Mesothelial cell of epicardium (in vitro differentiated cells): ENCODE measurements at regions not wholly inside any gene's neighbourhood (a gene's known extent, or its start where the extent isn't known, plus 50 kb on each side); places are given as distances from the start of the nearest gene placed in this dataset.
A peak's percentile ranks its signal among the peaks of the same experiment; 100 is the strongest.

Experiments
- DNase-seq, 2 experiments: peaks; one replicate each; pipeline ENCODE4 v3.0.0; 2021; ENCODE audit warnings: low spot score in 2 of 2; ENCODE audit not compliant: unreplicated experiment in 2 of 2
- H3K27ac Mint-ChIP-seq: 2 replicates; pipeline ENCODE4 v1.8.0; 2021; ENCODE audit warnings: mixed read lengths
- H3K27me3 Mint-ChIP-seq: 2 replicates; pipeline ENCODE4 v1.8.0; 2021; ENCODE audit warnings: low read depth, mixed read lengths
- H3K36me3 Mint-ChIP-seq: 2 replicates; pipeline ENCODE4 v1.8.0; 2021; ENCODE audit warnings: mixed read lengths
- H3K4me1 Mint-ChIP-seq: 2 replicates; pipeline ENCODE4 v1.8.0; 2021; ENCODE audit warnings: mixed read lengths
- H3K4me3 Mint-ChIP-seq: 2 replicates; pipeline ENCODE4 v1.8.0; 2021; ENCODE audit warnings: mild to moderate bottlenecking, moderate library complexity, mixed read lengths
- H3K9me3 Mint-ChIP-seq: 2 replicates; pipeline ENCODE4 v1.8.0; 2021; ENCODE audit warnings: mixed read lengths
- TF ChIP-seq, protein P1 (sequence below): fragments of 200-600 bp; sonication (generic); IDR thresholded peaks from one replicate; pipeline ENCODE4 v1.5.0; 2021; ENCODE audit warnings: antibody characterized with exemption; ENCODE audit not compliant: unreplicated experiment

DNA sequence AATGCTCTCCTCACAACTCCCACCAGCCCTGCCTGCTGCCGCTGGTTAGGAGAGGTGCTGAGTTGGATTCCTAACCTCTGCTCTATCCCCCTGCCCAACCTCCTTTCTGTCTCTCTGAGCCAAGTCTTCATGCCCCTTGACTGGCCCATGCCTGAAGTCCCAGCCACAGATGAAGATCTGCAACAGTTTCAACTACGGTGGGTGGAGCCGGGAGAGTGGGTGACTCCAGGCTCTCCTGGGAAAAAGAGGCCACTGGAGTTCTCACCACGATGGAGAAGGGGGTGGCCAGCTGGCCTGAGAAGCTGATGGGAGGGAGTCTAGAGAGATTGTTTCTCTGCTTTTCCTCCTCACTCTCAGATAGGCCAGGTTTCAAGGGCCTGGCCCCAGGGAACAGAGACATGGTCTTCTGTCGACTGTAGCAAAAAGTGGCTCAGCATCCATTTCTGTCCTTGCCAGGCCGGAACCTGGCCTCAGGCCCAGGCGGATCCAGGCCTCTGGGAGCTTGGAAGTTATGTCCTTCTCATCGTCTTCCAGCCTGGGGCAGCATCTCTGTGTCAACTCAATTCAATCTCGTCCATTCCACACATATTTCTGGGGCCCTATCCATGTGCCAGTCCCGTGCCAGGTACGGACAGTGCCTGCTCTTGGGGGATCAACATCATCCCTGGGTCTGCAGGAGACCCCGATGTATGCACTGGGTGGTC lies 75.3 kb downstream of the INHBB start:
- Mint-ChIP-seq H3K27me3 (peaks cover 76% of the 10 kb centered on the region), H3K4me1 (no peaks in the 10 kb centered on the region), H3K4me3 (no peak overlapping the region), H3K9me3 (no peaks in the 10 kb centered on the region), H3K36me3 (no peaks in the 10 kb centered on the region), H3K27ac (no peak overlapping the region)
- DNase-seq = peak in 1 of 2 experiments; percentile 20
- TF ChIP-seq, protein P1, sequence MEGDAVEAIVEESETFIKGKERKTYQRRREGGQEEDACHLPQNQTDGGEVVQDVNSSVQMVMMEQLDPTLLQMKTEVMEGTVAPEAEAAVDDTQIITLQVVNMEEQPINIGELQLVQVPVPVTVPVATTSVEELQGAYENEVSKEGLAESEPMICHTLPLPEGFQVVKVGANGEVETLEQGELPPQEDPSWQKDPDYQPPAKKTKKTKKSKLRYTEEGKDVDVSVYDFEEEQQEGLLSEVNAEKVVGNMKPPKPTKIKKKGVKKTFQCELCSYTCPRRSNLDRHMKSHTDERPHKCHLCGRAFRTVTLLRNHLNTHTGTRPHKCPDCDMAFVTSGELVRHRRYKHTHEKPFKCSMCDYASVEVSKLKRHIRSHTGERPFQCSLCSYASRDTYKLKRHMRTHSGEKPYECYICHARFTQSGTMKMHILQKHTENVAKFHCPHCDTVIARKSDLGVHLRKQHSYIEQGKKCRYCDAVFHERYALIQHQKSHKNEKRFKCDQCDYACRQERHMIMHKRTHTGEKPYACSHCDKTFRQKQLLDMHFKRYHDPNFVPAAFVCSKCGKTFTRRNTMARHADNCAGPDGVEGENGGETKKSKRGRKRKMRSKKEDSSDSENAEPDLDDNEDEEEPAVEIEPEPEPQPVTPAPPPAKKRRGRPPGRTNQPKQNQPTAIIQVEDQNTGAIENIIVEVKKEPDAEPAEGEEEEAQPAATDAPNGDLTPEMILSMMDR = no peak

DNA sequence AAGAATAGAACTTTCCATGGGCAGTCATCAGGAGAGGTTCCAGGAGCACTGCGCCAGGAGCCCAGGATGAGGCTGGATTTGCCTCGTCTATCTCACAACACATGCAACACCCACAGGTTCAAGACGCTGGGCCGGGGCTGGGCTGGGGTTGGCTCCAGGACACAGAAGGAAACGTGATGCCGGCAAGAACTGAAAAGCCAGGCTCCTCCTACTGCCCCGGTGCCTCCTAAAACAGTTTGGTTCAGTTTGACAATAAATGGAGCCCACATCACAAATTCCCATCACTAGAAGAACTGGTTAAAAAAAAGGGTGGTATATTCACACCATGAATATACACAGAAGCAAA lies 75.9 kb downstream of the INHBB start:
- DNase-seq = peak in 1 of 2 experiments; percentile 34

DNA sequence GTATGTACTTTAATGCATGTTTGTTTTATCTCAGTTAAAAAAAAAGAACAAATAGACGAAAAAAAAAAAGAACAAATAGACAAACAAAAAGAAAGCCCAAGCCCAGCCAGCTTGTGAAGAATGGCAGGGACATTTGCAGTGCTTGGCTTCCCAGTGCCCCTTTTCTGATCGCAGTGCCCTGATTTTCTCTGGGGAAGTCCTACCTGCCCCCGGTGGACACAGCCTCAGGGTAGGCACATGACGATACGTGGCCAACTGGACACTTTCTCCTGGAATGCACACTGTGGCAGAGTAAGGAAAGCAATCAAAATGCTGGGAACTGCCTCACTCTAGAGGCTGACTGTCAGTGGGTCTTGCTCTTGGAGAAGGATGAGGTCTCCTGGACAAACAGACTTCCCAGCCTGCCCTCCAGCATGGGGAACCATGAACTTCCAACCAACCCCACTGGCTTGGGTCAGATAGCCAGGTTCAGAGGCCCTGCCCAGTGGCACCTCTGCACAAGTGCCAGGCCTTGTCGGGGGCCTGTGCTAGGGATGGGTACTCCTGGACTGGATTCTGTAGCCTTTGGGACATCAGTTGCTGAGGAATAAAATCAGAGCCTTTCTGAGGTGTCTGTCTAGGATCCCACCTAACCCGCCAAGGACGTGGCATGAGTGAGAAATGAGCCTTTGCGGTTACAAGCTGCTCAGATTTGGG lies 76.7 kb downstream of the INHBB start:
- H3K27me3 Mint-ChIP-seq = peaks cover 87% of the 10 kb centered on the region
- no peaks in the 10 kb centered on the region for H3K36me3 Mint-ChIP-seq
- no peaks in the 10 kb centered on the region for H3K4me1 Mint-ChIP-seq
- DNase-seq = peak in 1 of 2 experiments; percentile 32
- TF ChIP-seq, protein P1 = no peak
- H3K4me3 Mint-ChIP-seq = no peak overlapping the region
- H3K9me3 Mint-ChIP-seq = no peaks in the 10 kb centered on the region
- H3K27ac Mint-ChIP-seq = no peak overlapping the region

More for the DNA sequence above, 75.9 kb downstream of the INHBB start:
- H3K4me1 Mint-ChIP-seq = no peaks in the 10 kb centered on the region
- H3K36me3 Mint-ChIP-seq = no peaks in the 10 kb centered on the region
- peaks cover 82% of the 10 kb centered on the region for H3K27me3 Mint-ChIP-seq
- TF ChIP-seq, protein P1 = no peak
- no peaks in the 10 kb centered on the region for H3K9me3 Mint-ChIP-seq
- no peak overlapping the region for H3K4me3 Mint-ChIP-seq
- no peak overlapping the region for H3K27ac Mint-ChIP-seq

DNA sequence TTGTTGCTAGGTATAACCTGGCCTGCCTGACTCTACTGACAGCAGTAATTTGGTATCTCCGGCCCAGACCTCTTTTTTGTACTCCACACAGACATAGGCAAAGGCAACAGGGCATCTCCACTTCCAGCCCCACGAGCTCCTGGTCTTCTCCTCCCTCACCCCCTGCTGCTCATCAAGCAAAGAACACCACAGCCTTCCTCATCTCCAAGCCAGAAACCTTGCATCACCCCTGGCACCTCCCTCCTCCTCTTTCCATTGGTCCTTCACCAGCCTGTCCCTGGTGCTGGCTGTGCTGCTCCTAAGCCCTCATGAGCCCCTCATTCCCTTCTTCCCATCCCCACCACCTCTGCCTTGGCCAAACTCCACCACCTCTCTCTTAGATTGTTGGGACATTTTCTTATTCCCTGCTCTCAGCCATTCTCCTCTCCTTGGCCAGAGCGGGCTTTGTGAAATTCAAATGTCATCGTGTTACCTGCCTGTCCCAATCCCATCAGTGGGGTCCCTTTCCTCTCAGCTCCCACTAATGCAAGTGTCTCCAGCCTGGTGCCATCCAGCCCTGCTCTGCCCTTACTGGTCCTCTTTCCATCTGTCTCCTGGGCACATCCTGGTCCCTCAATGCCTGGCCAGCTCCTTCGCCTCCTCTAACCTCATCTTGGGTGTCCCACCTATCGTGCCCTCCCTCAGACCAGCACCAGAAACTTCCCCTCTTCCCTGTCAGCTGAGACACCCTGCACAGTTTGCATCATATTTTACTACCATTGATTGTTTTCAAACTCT lies 77.4 kb downstream of the INHBB start:
- Mint-ChIP-seq H3K4me3 (no peak overlapping the region), H3K9me3 (no peaks in the 10 kb centered on the region), H3K27me3 (peaks cover 86% of the 10 kb centered on the region), H3K36me3 (no peaks in the 10 kb centered on the region), H3K4me1 (no peaks in the 10 kb centered on the region), H3K27ac (no peak overlapping the region)
- DNase-seq = peak in 1 of 2 experiments; percentile 25
- TF ChIP-seq, protein P1 = no peak

- peaks cover 80% of the 10 kb centered on the region for H3K27me3 Mint-ChIP-seq
- no peaks in the 10 kb centered on the region for H3K4me1 Mint-ChIP-seq
- H3K9me3 Mint-ChIP-seq = no peaks in the 10 kb centered on the region
- TF ChIP-seq, protein P1 = no peak
- H3K4me3 Mint-ChIP-seq = no peak overlapping the region
- no peaks in the 10 kb centered on the region for H3K36me3 Mint-ChIP-seq
- peak in 1 of 2 experiments; percentile 26 for DNase-seq
- no peak overlapping the region for H3K27ac Mint-ChIP-seq
These were observed 78.4 kb downstream of the INHBB start for GRCh38 chr2:120424274-120424796.
